CD8-positive, alpha-beta memory T cell (primary cell): ENCODE measurements at regions not wholly inside any gene's neighbourhood (a gene's known extent, or its start where the extent isn't known, plus 50 kb on each side); places are given as distances from the start of the nearest gene placed in this dataset.
A peak's percentile ranks its signal among the peaks of the same experiment; 100 is the strongest.

ENCODE experiments used
- CTCF ChIA-PET: fragments of 350-600 bp; sonication (Branson Sonifier 250); formaldehyde crosslinking; loops from one replicate; lab custom pipeline; 2021; ENCODE audit warnings: antibody characterized with exemption; lab: Charles Lee
- POLR2A ChIA-PET: fragments of 350-600 bp; sonication (Branson Sonifier 250); formaldehyde crosslinking; loops from one replicate; lab custom pipeline; 2021; ENCODE audit warnings: antibody characterized with exemption; lab: Charles Lee
- DNase-seq, 5 donors: peaks; one replicate each; pipeline versions ENCODE4 v3.0.0 to v3.0.0-alpha.2; 2020 to 2022; ENCODE audit warnings: mixed read lengths in 1 of 5
- H3K27ac ChIP-seq: one replicate; pipeline ENCODE4 v1.7.0; 2013; ENCODE audit warnings: low read depth, mild to moderate bottlenecking, low read length, moderate library complexity
- H3K27me3 ChIP-seq: 2 replicates; pipeline ENCODE4 v1.7.0; 2013; ENCODE audit warnings: low read length, mild to moderate bottlenecking; ENCODE audit not compliant: insufficient read depth, poor library complexity, severe bottlenecking
- H3K36me3 ChIP-seq: 2 replicates; pipeline ENCODE4 v1.7.0; 2013; ENCODE audit warnings: mild to moderate bottlenecking, low read length, moderate library complexity; ENCODE audit not compliant: insufficient read depth
- H3K4me1 ChIP-seq: 2 replicates; pipeline ENCODE4 v1.7.0; 2013; ENCODE audit warnings: mild to moderate bottlenecking, low read length, moderate library complexity; ENCODE audit not compliant: insufficient read depth
- H3K4me3 ChIP-seq: 2 replicates; pipeline ENCODE4 v1.7.0; 2013; ENCODE audit warnings: mild to moderate bottlenecking, low read length
- H3K9me3 ChIP-seq: 2 replicates; pipeline ENCODE4 v1.7.0; 2013; ENCODE audit warnings: mild to moderate bottlenecking, low read length
- H3K27ac Mint-ChIP-seq, 8 donors: one replicate each; pipeline ENCODE4 v1.8.0; 2020 to 2021; ENCODE audit warnings: mixed read lengths in 8 of 8, mild to moderate bottlenecking in 6 of 8, inconsistent platforms in 3 of 8, moderate library complexity in 3 of 8
- H3K27me3 Mint-ChIP-seq, 2 donors: one replicate each; pipeline ENCODE4 v1.8.0; 2020 to 2021; ENCODE audit warnings: mixed read lengths in 2 of 2, mild to moderate bottlenecking in 1 of 2, moderate library complexity in 1 of 2
- H3K36me3 Mint-ChIP-seq, 3 donors: one replicate each; pipeline ENCODE4 v1.8.0; 2020 to 2021; ENCODE audit warnings: mixed read lengths in 3 of 3, inconsistent platforms in 1 of 3, mild to moderate bottlenecking in 1 of 3
- H3K4me1 Mint-ChIP-seq, 3 donors: one replicate each; pipeline ENCODE4 v1.8.0; 2020 to 2021; ENCODE audit warnings: mixed read lengths in 3 of 3, inconsistent platforms in 1 of 3, mild to moderate bottlenecking in 1 of 3
- H3K4me3 Mint-ChIP-seq, 7 donors: one replicate each; pipeline ENCODE4 v1.8.0; 2020 to 2021; ENCODE audit warnings: mixed read lengths in 7 of 7, mild to moderate bottlenecking in 6 of 7, moderate library complexity in 4 of 7, inconsistent platforms in 2 of 7
- H3K9me3 Mint-ChIP-seq, 5 donors: one replicate each; pipeline ENCODE4 v1.8.0; 2020 to 2022; ENCODE audit warnings: mixed read lengths in 5 of 5, mild to moderate bottlenecking in 3 of 5, moderate library complexity in 2 of 5, inconsistent platforms in 1 of 5

DNA sequence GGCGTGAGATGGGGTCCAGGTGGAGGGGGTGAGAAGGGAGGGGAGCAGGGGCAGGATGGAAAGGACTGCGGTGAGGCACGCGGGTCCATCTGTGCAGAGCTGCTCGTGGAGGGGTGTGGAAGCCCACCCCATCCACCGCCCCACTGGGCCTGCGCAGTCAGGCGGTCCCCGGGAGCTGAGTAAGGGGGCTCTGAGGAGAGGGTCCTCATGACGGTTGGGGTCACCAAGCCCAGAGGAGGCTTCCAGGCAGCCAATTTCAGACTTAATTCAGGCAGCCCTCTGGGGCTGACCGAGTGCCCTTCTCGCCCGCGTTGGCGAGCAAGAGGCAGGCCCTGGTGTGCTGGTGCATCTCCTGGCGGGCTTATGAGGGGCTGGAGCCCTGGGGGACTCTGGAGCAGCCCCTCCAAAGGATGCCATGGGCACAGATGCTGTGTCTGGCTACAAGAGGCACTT, 115.5 kb downstream of the KIF26A start:
- Histone ChIP-seq H3K27me3 (peaks cover 6% of the 10 kb centered on the region), H3K4me1 (no peaks in the 10 kb centered on the region), H3K9me3 (no peaks in the 10 kb centered on the region), H3K27ac (no peak overlapping the region), H3K4me3 (no peak overlapping the region), H3K36me3 (no peaks in the 10 kb centered on the region)
- Mint-ChIP-seq H3K9me3 (peaks cover 0 to 4% (median 0%) of the 10 kb centered on the region in 5 donors), H3K4me1 (no peaks in the 10 kb centered on the region), H3K36me3 (peaks cover 0 to 1% (median 0%) of the 10 kb centered on the region in 3 donors), H3K27me3 (peaks cover 12 to 33% of the 10 kb centered on the region in 2 donors), H3K27ac (no peak overlapping the region), H3K4me3 (no peak overlapping the region)
- ChIA-PET POLR2A (no interaction called here), CTCF (no interaction called here)
- no peak for DNase-seq

DNA sequence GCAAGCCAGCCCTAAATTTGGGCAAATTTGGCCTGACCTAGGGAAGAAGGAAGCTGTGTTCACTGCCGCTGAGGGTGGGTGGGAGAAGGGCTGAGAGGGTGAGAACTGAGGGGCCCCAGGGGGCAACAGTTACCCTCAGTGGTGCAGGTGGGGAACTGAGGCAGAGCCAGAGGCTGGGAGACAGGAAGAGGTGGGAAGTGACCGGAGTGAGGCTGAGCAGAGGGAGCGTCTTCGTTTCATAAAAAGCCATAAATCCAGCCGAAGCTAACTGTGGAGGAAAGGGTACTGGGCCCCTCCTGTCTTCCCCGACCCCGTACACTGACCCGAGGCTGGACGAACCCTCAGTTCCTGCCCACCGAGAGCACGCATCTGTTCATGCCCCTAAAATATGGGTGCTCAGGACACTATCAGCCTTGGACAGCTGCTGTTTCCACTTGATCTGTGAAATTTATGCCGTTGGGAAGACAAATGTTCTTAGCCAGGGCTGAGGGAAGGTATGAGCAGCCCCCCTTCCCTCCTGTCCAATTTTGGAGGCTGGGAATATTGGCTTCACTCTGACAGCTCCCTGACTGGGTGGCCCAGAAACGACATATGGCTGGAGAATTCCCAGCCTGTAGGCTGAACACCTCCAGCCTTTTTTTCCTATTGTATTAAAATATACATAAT, 116.5 kb downstream of the KIF26A start:
- CTCF ChIA-PET = no interaction called here
- no peak overlapping the region for H3K4me3 Mint-ChIP-seq

DNA sequence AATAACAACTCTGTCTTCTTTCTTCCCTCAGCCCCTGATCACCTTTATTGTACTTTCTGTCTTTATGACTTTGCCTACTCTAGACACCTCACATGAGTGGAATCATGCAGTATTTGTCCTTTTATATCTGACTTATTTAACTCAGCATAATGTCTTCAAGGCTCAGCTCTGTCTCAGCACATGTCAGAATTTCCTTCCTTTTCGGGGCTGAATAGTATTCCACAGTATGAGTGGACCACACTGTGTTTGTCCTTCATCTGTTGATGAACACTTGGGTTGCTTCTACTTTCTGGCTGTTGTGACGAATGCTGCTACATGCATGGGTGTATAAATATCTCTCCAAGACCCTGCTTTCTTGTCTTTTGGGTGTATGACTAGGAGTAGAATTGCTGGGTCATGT, 117.6 kb downstream of the KIF26A start:
- no peak overlapping the region for H3K4me3 ChIP-seq
- no peak for DNase-seq
- Mint-ChIP-seq H3K27ac (no peak overlapping the region), H3K4me3 (no peak overlapping the region), H3K4me1 (no peaks in the 10 kb centered on the region), H3K36me3 (peaks cover 0 to 1% (median 0%) of the 10 kb centered on the region in 3 donors), H3K27me3 (peaks cover 18 to 49% of the 10 kb centered on the region in 2 donors), H3K9me3 (peaks cover 0 to 14% (median 3%) of the 10 kb centered on the region in 5 donors)
- ChIA-PET CTCF (no interaction called here), POLR2A (no interaction called here)
- no peaks in the 10 kb centered on the region for H3K36me3 ChIP-seq
- H3K27ac ChIP-seq = no peak overlapping the region
- no peaks in the 10 kb centered on the region for H3K4me1 ChIP-seq
- H3K9me3 ChIP-seq = peaks cover 3% of the 10 kb centered on the region
- peaks cover 6% of the 10 kb centered on the region for H3K27me3 ChIP-seq

More for the DNA sequence above, 116.5 kb downstream of the KIF26A start:
- DNase-seq = no peak
- peaks cover 6% of the 10 kb centered on the region for H3K27me3 ChIP-seq
- no peaks in the 10 kb centered on the region for H3K9me3 ChIP-seq
- Mint-ChIP-seq H3K9me3 (peaks cover 0 to 10% (median 0%) of the 10 kb centered on the region in 5 donors), H3K4me1 (no peaks in the 10 kb centered on the region), H3K27me3 (peaks cover 18 to 40% of the 10 kb centered on the region in 2 donors), H3K27ac (no peak overlapping the region), H3K36me3 (peaks cover 0 to 1% (median 0%) of the 10 kb centered on the region in 3 donors)
- H3K4me1 ChIP-seq = no peaks in the 10 kb centered on the region
- no peak overlapping the region for H3K27ac ChIP-seq
- H3K36me3 ChIP-seq = no peaks in the 10 kb centered on the region
- no peak overlapping the region for H3K4me3 ChIP-seq
- POLR2A ChIA-PET = no interaction called here

DNA sequence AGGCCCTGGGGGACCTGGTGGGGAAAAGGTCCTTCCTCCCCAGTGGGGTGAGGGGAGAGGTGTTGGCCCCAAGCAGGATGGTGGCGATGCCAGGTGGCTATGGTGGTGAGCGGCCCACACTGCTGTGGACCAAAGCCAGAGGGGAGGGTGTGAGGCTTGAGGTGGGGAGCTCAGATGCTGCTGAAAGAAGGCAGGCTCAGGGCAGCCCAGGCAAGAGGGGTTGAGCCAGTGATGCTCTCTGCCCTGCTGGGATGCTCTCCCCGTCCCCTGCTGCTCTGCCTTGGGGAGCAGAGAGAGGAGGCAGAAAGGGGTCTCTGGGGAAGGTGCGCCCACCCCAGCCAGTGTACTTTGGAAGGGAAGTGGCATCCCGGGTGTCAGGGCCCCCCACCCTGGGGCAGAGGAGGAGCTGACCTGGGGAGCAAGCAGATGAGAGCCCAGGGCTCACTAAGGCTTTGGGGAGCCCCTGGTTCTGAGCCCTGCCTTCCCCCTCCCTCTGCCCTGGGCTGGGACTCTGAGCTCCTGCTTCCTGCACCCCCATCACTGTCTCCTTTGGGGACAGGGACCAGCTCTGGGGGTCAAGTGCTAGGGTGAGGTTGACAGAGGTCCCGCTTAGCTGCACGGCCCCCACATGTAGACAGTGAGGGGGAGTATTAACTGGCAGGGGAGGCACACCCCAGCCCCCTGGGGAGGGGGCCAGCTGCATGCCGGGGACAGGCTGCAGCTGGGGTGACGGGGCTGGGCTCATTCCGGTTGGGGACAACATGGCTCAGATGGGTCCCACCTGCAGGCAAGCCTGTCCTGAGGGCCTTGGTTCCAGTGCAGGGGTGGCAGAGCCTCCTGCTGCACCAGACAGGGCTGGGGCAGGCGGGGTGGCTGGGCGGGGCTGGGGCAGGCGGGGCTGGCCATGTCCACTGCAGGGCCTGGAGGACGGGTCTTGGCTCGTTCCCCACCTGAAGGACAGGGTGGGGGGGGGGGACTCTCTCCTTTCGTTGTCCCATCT, 124.4 kb downstream of the KIF26A start:
- Histone ChIP-seq H3K9me3 (peaks cover 7% of the 10 kb centered on the region), H3K4me3 (no peak overlapping the region), H3K4me1 (no peaks in the 10 kb centered on the region), H3K36me3 (no peaks in the 10 kb centered on the region), H3K27ac (no peak overlapping the region), H3K27me3 (no peaks in the 10 kb centered on the region)
- H3K36me3 Mint-ChIP-seq = peaks cover 0 to 1% (median 0%) of the 10 kb centered on the region in 3 donors
- peaks cover 9 to 30% of the 10 kb centered on the region in 2 donors for H3K27me3 Mint-ChIP-seq
- no peak overlapping the region for H3K27ac Mint-ChIP-seq
- no peaks in the 10 kb centered on the region for H3K4me1 Mint-ChIP-seq
- POLR2A ChIA-PET = no interaction called here
- peaks cover 0 to 12% (median 4%) of the 10 kb centered on the region in 5 donors for H3K9me3 Mint-ChIP-seq
- no peak overlapping the region for H3K4me3 Mint-ChIP-seq
- CTCF ChIA-PET = no interaction called here
- no peak for DNase-seq

DNA sequence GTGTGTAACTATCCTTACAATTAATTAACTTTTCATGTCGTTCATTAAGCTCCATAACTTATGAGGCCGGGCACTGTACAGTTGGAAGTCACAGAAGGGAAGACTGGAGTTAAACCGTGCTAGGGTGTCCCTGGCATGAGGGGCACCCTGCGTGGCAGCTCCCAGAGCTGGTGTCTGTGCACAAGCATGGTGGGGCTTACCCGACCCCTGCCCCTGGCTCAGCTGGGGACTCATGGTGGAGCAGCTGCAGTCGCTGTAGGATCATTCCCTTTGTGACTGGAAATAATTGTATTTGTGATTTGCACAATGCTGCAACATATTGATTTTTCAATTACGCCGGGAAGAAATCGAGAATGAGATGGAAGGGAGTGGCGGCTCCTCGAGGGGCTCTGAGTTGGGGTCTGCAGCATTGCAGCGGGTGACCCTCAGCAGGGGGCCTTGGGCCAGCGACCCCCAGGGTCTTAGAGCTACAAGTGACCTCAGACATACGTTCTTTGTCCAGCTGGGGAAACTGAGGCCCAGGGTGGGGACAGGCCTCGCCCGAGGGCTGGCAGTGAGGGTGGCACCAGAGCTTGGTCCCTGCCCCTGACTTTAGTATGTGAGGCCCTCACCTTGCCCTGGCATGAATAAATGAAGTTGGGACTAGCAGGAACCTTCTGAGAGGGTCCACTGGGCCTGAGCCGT, 125.4 kb downstream of the KIF26A start:
- POLR2A ChIA-PET = no interaction called here

DNA sequence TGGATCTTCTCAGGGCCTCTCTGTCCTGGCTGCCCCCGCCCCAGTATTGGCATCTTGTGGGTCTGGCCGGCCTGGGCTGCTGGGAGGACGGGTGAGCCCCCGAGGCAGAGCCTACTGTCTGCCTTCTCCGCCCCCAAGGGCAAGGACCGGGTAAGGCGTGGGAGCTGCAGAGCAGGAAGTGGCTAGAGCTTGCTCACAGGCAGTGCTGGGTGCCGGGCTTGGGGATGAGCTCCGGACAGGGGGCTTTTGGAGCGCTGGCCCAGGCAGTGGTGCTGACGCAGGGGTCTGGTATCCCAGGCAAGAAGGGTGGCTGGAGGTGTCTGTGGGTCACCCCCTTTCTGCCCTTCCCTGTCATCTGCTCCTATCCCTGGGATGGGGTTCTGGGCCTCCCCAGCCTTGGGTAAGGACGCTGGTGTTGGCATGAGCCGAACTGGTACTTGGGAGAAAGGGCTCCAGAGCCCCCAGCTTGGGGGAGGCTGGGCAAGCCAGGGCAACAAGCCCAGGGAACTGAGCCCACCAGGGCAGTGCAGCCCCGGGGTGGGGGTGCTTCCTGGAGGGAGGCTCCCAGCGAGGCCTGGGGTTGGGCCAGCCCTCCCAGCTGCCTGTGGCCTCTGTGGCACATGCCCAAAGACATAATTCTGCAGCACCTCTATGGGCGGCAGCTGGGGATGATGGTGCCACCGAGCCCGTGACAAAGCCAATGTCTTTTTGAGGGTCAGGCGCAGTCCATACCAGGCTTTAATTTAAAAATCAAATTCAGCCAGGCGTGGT, 126.3 kb downstream of the KIF26A start:
- H3K27me3 Mint-ChIP-seq = peaks cover 4 to 15% of the 10 kb centered on the region in 2 donors
- peaks cover 7% of the 10 kb centered on the region for H3K9me3 ChIP-seq
- DNase-seq = no peak
- no peak overlapping the region for H3K4me3 Mint-ChIP-seq
- H3K27ac Mint-ChIP-seq = no peak overlapping the region
- peaks cover 0 to 4% (median 4%) of the 10 kb centered on the region in 3 donors for H3K4me1 Mint-ChIP-seq
- peaks cover 0 to 6% (median 4%) of the 10 kb centered on the region in 5 donors for H3K9me3 Mint-ChIP-seq
- no peaks in the 10 kb centered on the region for H3K36me3 Mint-ChIP-seq
- H3K27me3 ChIP-seq = no peaks in the 10 kb centered on the region
- ChIA-PET POLR2A (no interaction called here), CTCF (no interaction called here)
- H3K36me3 ChIP-seq = no peaks in the 10 kb centered on the region
- no peak overlapping the region for H3K4me3 ChIP-seq
- no peaks in the 10 kb centered on the region for H3K4me1 ChIP-seq
- no peak overlapping the region for H3K27ac ChIP-seq

More for the DNA sequence above, 125.4 kb downstream of the KIF26A start:
- no peaks in the 10 kb centered on the region for H3K27me3 ChIP-seq
- Mint-ChIP-seq H3K9me3 (peaks cover 0 to 10% (median 4%) of the 10 kb centered on the region in 5 donors), H3K4me1 (peaks cover 0 to 4% (median 4%) of the 10 kb centered on the region in 3 donors), H3K27me3 (peaks cover 10 to 22% of the 10 kb centered on the region in 2 donors), H3K27ac (no peak overlapping the region), H3K36me3 (no peaks in the 10 kb centered on the region), H3K4me3 (no peak overlapping the region)
- no peaks in the 10 kb centered on the region for H3K36me3 ChIP-seq
- peaks cover 7% of the 10 kb centered on the region for H3K9me3 ChIP-seq
- CTCF ChIA-PET = no interaction called here
- no peaks in the 10 kb centered on the region for H3K4me1 ChIP-seq
- H3K4me3 ChIP-seq = no peak overlapping the region
- peak in 1 of 5 donors; percentile 30 for DNase-seq
- no peak overlapping the region for H3K27ac ChIP-seq

DNA sequence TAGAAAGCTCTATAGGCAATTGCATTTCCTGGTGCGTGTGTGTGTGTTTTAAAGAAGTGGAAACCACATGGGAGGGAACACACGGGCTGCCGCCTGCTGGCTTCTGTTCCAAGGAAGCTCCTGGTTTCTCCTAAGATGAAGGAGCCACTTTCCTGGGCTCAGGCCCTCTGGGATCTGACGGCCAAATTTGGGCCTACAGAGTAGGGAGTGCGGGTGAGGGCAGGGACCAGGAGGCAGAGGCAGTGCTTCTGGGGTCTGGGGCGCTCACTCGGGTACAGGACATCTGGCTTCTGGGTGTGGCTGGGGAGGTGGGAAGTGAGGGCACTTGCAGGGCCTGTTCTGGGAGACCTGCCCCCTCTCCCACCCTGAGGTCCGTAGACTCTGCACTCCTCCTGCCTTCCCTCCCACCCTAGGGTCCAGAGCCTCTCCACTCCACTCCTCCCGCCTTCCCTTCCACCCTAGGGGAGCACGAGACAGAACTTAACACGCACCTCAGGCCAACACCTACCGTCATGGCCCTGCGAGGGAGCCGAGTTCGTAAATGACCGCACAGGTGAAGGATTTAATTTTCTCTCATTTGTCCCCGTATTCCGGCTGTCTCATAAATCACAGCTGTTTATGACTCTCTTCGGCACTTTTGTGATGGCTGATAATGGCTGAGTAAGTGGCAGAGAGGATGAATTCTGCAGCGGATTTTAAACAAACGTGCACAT, 127.7 kb downstream of the KIF26A start:
- DNase-seq = no peak

More for the DNA sequence above, 127.7 kb downstream of the KIF26A start:
- ChIA-PET POLR2A (no interaction called here), CTCF (no interaction called here)
- peaks cover 0 to 1% (median 0%) of the 10 kb centered on the region in 5 donors for H3K9me3 Mint-ChIP-seq
- no peaks in the 10 kb centered on the region for H3K27me3 ChIP-seq
- no peaks in the 10 kb centered on the region for H3K36me3 Mint-ChIP-seq
- H3K4me3 Mint-ChIP-seq = no peak overlapping the region
- H3K36me3 ChIP-seq = no peaks in the 10 kb centered on the region
- no peak overlapping the region for H3K4me3 ChIP-seq
- peaks cover 3% of the 10 kb centered on the region for H3K9me3 ChIP-seq
- H3K4me1 ChIP-seq = no peaks in the 10 kb centered on the region
- H3K27me3 Mint-ChIP-seq = peaks cover 4 to 6% of the 10 kb centered on the region in 2 donors
- H3K4me1 Mint-ChIP-seq = peaks cover 0 to 4% (median 4%) of the 10 kb centered on the region in 3 donors
- no peak overlapping the region for H3K27ac ChIP-seq
- H3K27ac Mint-ChIP-seq = no peak overlapping the region
